A549 (cell line): ENCODE measurements at regions not wholly inside any gene's neighbourhood (a gene's known extent, or its start where the extent isn't known, plus 50 kb on each side); places are given as distances from the start of the nearest gene placed in this dataset.

Experiments used
- ATAC-seq, 2 experiments: fragments of 200-7000 bp in 1 of 2; fragments of >200 bp in 1 of 2; cut with Nextera tagmentation in 1 of 2; cut with Tn5 transposase in 1 of 2; 3 replicates each; pipeline versions ENCODE4 v1.8.0 to v1.9.1; 2018 to 2020; ENCODE audit warnings: mild to moderate bottlenecking in 1 of 2, moderate library complexity in 1 of 2
- CTCF ChIA-PET: fragments of 300-600 bp; sonication (Branson Sonifier 250); formaldehyde crosslinking; extraction: SDS; loops from one replicate; lab custom pipeline; 2021; ENCODE audit warnings: antibody characterized with exemption, inconsistent platforms; lab: Yijun Ruan, JAX
- POLR2A ChIA-PET: fragments of 350-600 bp; formaldehyde crosslinking; extraction: SDS; loops from one replicate; lab custom pipeline; 2021; ENCODE audit warnings: antibody characterized with exemption, inconsistent platforms; lab: Yijun Ruan, JAX
- DNase-seq, 2 experiments: peaks; one replicate each; pipeline versions ENCODE4 v3.0.0 to v3.0.0-alpha.2; 2011 to 2016; ENCODE audit warnings: low read depth in 1 of 2, low spot score in 1 of 2
- FAIRE-seq: peaks from 2 replicates; lab custom pipeline; 2011; peaks lifted over from hg19 to GRCh38; lab: Jason Lieb, UNC
- H3K27ac ChIP-seq, 2 experiments: fragments of >200 bp; sonication (Bioruptor Twin); formaldehyde crosslinking; 3 replicates each; pipeline ENCODE4 v1.5.1; 2016 to 2017
- H3K4me1 ChIP-seq: fragments of >200 bp; sonication (Bioruptor Twin); formaldehyde crosslinking; 3 replicates; pipeline ENCODE4 v1.6.1; 2016
- H3K4me2 ChIP-seq: fragments of >200 bp; sonication (Bioruptor Twin); formaldehyde crosslinking; 3 replicates; pipeline ENCODE4 v1.6.1; 2016
- H3K4me3 ChIP-seq: fragments of >200 bp; sonication (Bioruptor Twin); formaldehyde crosslinking; 3 replicates; pipeline ENCODE4 v1.5.1; 2016
- H3K9me3 ChIP-seq: fragments of >200 bp; sonication (Bioruptor Twin); formaldehyde crosslinking; 3 replicates; pipeline ENCODE4 v1.6.1; 2016
- ATOH8 ChIP-seq: fragments of 250-450 bp; sonication (Bioruptor Pico); IDR thresholded peaks from 2 replicates; pipeline ENCODE4 v1.5.0; 2020; ENCODE audit warnings: low read depth, mild to moderate bottlenecking, moderate library complexity
- BCL3 ChIP-seq: fragments of >200 bp; sonication (Bioruptor Twin); formaldehyde crosslinking; IDR thresholded peaks from 3 replicates; pipeline ENCODE4 v1.6.1; 2016
- CBX8 ChIP-seq: fragments of 200-600 bp; sonication (generic); IDR thresholded peaks from 2 replicates; pipeline ENCODE4 v1.6.1; 2016
- CEBPB ChIP-seq, 2 experiments: fragments of >200 bp in 1 of 2; sonication (Bioruptor Twin) in 1 of 2; formaldehyde crosslinking in 1 of 2; IDR thresholded peaks; 2 replicates each; pipeline ENCODE4 v1.6.1; 2012 to 2016
- CHD2 ChIP-seq: fragments of 150-350 bp; IDR thresholded peaks from 2 replicates; pipeline ENCODE4 v1.6.1; 2014; ENCODE audit warnings: low read length; ENCODE audit not compliant: partially characterized antibody
- EHMT2 ChIP-seq: fragments of 200-600 bp; sonication (generic); IDR thresholded peaks from 2 replicates; pipeline ENCODE4 v1.6.1; 2016; ENCODE audit warnings: antibody characterized with exemption, low read depth, mild to moderate bottlenecking, moderate library complexity
- EP300 ChIP-seq, 2 experiments: fragments of >200 bp; sonication (Bioruptor Twin); formaldehyde crosslinking; IDR thresholded peaks; 2 replicates in 1 of 2; 3 replicates in 1 of 2; pipeline ENCODE4 v1.6.1; 2016 to 2017
- FOXS1 ChIP-seq: fragments of 250-450 bp; sonication (Bioruptor Pico); IDR thresholded peaks from 2 replicates; pipeline ENCODE4 v1.5.0; 2020; ENCODE audit warnings: mild to moderate bottlenecking, moderate library complexity
- HMGXB4 ChIP-seq: fragments of 250-450 bp; sonication (Bioruptor Pico); IDR thresholded peaks from 2 replicates; pipeline ENCODE4 v1.5.0; 2021; ENCODE audit warnings: mild to moderate bottlenecking, moderate library complexity, borderline replicate concordance
- KDM1A ChIP-seq: fragments of 200-600 bp; sonication (generic); IDR thresholded peaks from 2 replicates; pipeline ENCODE4 v1.6.1; 2016; ENCODE audit warnings: low read depth, mild to moderate bottlenecking
- MAFK ChIP-seq: fragments of 450-650 bp; IDR thresholded peaks from 2 replicates; pipeline ENCODE4 v1.6.1; 2014; ENCODE audit not compliant: partially characterized antibody
- MAX ChIP-seq: IDR thresholded peaks from 2 replicates; pipeline ENCODE4 v1.6.1; 2012
- NPAS2 ChIP-seq: fragments of 250-450 bp; sonication (Bioruptor Pico); IDR thresholded peaks from 2 replicates; pipeline ENCODE4 v1.8.0; 2022; ENCODE audit warnings: mild to moderate bottlenecking, moderate library complexity, borderline replicate concordance
- POLR2AphosphoS2 ChIP-seq: conservative IDR thresholded peaks from 2 replicates; pipeline ENCODE4 v1.6.1; 2012; ENCODE audit warnings: low read length, improper control_type of control experiment, inconsistent platforms
- RARB ChIP-seq: fragments of 250-450 bp; sonication (Bioruptor Pico); IDR thresholded peaks from 2 replicates; pipeline ENCODE4 v1.8.0; 2021; ENCODE audit warnings: mild to moderate bottlenecking, moderate library complexity
- REST ChIP-seq: fragments of 200-600 bp; sonication (generic); IDR thresholded peaks from 2 replicates; pipeline ENCODE4 v1.6.1; 2016; ENCODE audit warnings: antibody characterized with exemption, mild to moderate bottlenecking, moderate library complexity
- SMC3 ChIP-seq: fragments of >200 bp; sonication (Bioruptor Twin); formaldehyde crosslinking; IDR thresholded peaks from 3 replicates; pipeline ENCODE4 v1.6.1; 2018; ENCODE audit warnings: inconsistent platforms
- TP53 ChIP-seq: fragments of 250-450 bp; sonication (Bioruptor Pico); IDR thresholded peaks from 2 replicates; pipeline ENCODE4 v1.5.0; 2021; ENCODE audit warnings: mild to moderate bottlenecking, moderate library complexity
- ZC3H11A ChIP-seq: fragments of 450-650 bp; IDR thresholded peaks from 2 replicates; pipeline ENCODE4 v1.6.1; 2014; ENCODE audit warnings: antibody characterized with exemption, mild to moderate bottlenecking
- WGBS: methylation state at CpG from one replicate; pipeline ENCODE4 v1.1.6; 2017; ENCODE audit errors: missing lambda C conversion rate; 5-methylcytosine and 5-hydroxymethylcytosine counted together

- no peak for FAIRE-seq
- ChIA-PET CTCF (no interaction called here), POLR2A (no interaction called here)
- no peaks in the 10 kb centered on the region for H3K4me1 ChIP-seq
- WGBS, result 30% methylated on average over 7 of the region's 7 CpGs
- no peak overlapping the region for H3K4me3 ChIP-seq
- no peak for ATAC-seq
- DNase-seq, result no peak
- no peak for TF ChIP-seq CHD2
- no peak for TF ChIP-seq REST
- TF ChIP-seq SMC3, result no peak
- TF ChIP-seq EHMT2, result no peak
- no peak for TF ChIP-seq BCL3
- no peak for TF ChIP-seq HMGXB4 (CRISPR knock-in tag)
- TF ChIP-seq MAX, result no peak
- H3K4me2 ChIP-seq, result no peak overlapping the region
- H3K9me3 ChIP-seq, result no peaks in the 10 kb centered on the region
- no peak overlapping the region for H3K27ac ChIP-seq
These were observed 619.3 kb upstream of the ADARB2 start for GRCh38 chr10:2356670-2357069.

- FAIRE-seq (no peak), DNase-seq (no peak), ATAC-seq (no peak)
- H3K4me1 ChIP-seq, result no peaks in the 10 kb centered on the region
- ChIA-PET CTCF (no interaction called here), POLR2A (no interaction called here)
- no peaks in the 10 kb centered on the region for H3K9me3 ChIP-seq
- H3K27ac ChIP-seq, result no peak overlapping the region
- H3K4me3 ChIP-seq, result no peak overlapping the region
- TF ChIP-seq NPAS2 (no peak), HMGXB4 (CRISPR knock-in tag) (no peak), MAFK (no peak), CEBPB (IDR thresholded peaks at IDR 0.05) (no peak), FOXS1 (CRISPR knock-in tag) (no peak)
- peak overlapping the region; percentile 51; the same call in 2 of the 3 replicates for H3K4me2 ChIP-seq
- WGBS, result 14% methylated on average over 16 of the region's 16 CpGs
These were observed 614.2 kb upstream of the ADARB2 start for GRCh38 chr10:2351566-2351965.

GRCh38 chr10:2342206-2342605 is 604.9 kb upstream of the ADARB2 start:
- Histone ChIP-seq H3K9me3 (no peaks in the 10 kb centered on the region), H3K27ac (no peak overlapping the region), H3K4me2 (no peak overlapping the region), H3K4me1 (no peaks in the 10 kb centered on the region), H3K4me3 (no peak overlapping the region)
- DNase-seq (no peak), FAIRE-seq (no peak), ATAC-seq (no peak)
- ChIA-PET POLR2A (no interaction called here), CTCF (interaction anchor here (0.8 kb wide), 1 partner anchor 339 kb away, joined by 3 read pairs; no protein-coding TSS in a partner anchor)
- no peak for TF ChIP-seq ZC3H11A
- TF ChIP-seq ATOH8 (CRISPR knock-in tag), result no peak
- TF ChIP-seq EP300 (IDR thresholded peaks at IDR 0.05), result no peak
- TF ChIP-seq RARB (CRISPR knock-in tag), result no peak
- no peak for TF ChIP-seq POLR2AphosphoS2
- no peak for TF ChIP-seq CEBPB (IDR thresholded peaks at IDR 0.05)
- no peak for TF ChIP-seq TP53 (CRISPR knock-in tag)
- no peak for TF ChIP-seq CBX8
- no peak for TF ChIP-seq KDM1A
- TF ChIP-seq MAFK, result no peak
- TF ChIP-seq MAX, result no peak
- no peak for TF ChIP-seq REST
- 30% methylated on average over 3 of the region's 3 CpGs for WGBS
